GM12874 (cell line): ENCODE measurements at regions not wholly inside any gene's neighbourhood (a gene's known extent, or its start where the extent isn't known, plus 50 kb on each side); places are given as distances from the start of the nearest gene placed in this dataset.

ENCODE experiments used
- CTCF ChIP-seq: IDR thresholded peaks from 2 replicates; pipeline ENCODE4 v1.5.1; 2011; ENCODE audit warnings: low read depth, mild to moderate bottlenecking, control low read depth, low read length, moderate library complexity; ENCODE audit not compliant: insufficient read depth

- no peak for TF ChIP-seq CTCF
Measured at GRCh38 chrX:10329984-10330383, 173.2 kb downstream of the CLCN4 start.

DNA sequence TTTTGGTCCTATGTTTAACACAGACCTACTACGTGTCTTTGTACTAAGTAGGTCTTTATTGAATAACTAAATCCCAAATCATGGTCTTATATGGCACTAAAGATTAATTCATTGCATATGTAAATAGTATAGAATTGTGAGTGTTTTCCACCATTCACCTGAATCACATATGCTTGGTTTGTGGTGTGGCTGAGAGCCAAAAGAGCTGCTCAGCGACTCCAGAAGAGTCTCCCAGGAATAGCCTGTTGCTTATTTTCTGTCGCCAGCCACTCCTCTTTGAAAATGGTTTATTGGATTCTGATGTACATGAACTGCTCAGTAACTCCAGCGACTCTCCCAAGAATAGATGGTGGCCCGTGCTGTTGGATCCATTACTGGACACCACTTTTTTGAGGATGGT is 184.5 kb downstream of the CLCN4 start:
- TF ChIP-seq CTCF: no peak

DNA sequence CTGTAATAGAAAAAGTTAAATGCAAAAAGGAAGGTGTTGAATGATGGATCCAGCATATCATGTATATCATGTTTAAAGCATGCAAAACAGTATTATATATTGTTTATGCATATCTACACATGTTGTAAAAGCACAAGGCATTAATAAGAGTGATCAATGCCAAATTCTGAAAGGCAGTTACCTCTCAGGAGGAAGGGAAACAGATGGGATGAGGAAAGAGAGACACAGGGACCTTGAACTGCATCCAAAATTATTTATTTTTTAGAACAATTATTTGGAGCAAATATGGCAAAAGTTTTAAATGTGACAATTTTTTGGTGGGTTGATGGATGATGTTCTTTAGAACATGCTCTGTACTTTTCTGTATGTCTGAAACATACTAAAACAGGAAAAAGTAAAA is 193.4 kb downstream of the CLCN4 start:
- no peak for TF ChIP-seq CTCF

DNA sequence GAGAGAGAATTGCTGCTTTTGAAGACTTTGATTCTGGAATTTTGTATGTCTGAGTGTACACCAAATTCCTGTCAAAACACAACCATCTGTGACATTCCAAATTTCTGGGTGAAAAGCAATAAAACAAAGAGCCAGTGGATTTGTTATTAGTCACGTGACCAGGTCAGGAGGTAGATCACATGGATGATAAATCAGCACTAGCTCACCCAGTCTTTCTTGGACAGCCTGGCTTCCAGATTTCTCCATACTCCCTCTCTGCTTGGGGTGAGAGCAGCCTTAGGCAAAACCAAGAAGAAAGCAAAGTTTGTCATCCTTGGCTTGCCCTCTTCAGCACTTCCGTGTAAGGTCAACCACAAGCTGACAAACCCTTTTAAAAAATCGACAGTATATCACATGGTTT is 194.2 kb downstream of the CLCN4 start:
- no peak for TF ChIP-seq CTCF

- no peak for TF ChIP-seq CTCF
Measured at GRCh38 chrX:10352536-10352935, 195.8 kb downstream of the CLCN4 start.

- TF ChIP-seq CTCF: no peak
Measured at GRCh38 chrX:10356979-10357378, 200.2 kb downstream of the CLCN4 start.

DNA sequence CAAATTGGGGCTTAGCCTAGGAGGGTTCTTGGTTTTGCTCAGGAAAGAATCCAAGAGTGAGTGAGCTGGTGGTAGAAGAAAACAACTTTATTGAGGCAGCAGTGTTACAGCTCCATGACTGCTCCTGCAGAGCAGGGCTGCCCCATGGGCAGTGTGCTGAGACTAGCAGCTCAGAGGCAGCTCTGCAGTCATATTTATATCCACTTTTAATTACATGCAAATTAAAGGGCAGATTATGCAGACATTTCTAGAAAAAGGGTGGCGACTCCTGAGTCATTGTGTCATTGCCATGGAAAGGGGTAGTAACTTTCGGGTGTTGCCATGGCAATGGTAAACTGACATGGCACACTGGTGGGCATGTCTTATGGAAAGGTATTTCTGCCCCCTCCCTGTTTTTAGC is 202.2 kb downstream of the CLCN4 start:
- no peak for TF ChIP-seq CTCF

DNA sequence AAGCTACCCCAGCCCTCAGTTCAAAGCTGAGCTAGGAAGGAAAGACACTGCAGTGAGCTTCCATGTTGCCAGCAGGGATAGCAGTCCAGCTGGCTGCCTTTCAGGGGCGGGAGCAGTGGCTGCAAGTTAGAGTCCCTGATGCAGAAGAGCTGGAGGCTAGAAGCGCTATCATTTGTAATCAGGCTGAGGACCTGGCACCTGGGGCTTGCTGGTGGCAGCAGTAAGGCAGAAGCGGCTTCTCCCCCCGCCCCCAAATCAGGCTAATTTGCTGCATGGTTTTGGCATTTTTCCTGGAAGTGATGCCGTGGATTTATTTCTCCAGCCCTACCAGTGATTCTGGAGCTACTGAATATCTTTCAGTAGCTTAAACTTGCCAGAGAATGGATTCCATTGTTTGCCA is 203.3 kb downstream of the CLCN4 start:
- no peak for TF ChIP-seq CTCF
